Testis (tissue), 2 donors: ENCODE measurements at regions not wholly inside any gene's neighbourhood (a gene's known extent, or its start where the extent isn't known, plus 50 kb on each side); places are given as distances from the start of the nearest gene placed in this dataset.

Experiments
- DNase-seq: peaks from one replicate; pipeline ENCODE4 v3.0.0-alpha.2; 2019
- H3K27ac ChIP-seq, 2 donors: fragments of 200-600 bp; sonication (generic); one replicate each; pipeline ENCODE4 v1.5.1; 2019
- H3K27me3 ChIP-seq: fragments of 200-600 bp; sonication (generic); one replicate; pipeline ENCODE4 v1.5.1; 2019
- H3K36me3 ChIP-seq: fragments of 200-600 bp; sonication (generic); one replicate; pipeline ENCODE4 v1.5.1; 2017; ENCODE audit warnings: low read depth; ENCODE audit errors: missing control alignments
- H3K4me1 ChIP-seq: fragments of 200-600 bp; sonication (generic); one replicate; pipeline ENCODE4 v1.5.1; 2019
- H3K4me3 ChIP-seq, 2 donors: fragments of 200-600 bp; sonication (generic); one replicate each; pipeline ENCODE4 v1.5.1; 2017 to 2019
- H3K9me3 ChIP-seq: fragments of 200-600 bp; sonication (generic); one replicate; pipeline ENCODE4 v1.5.1; 2017
- POLR2A ChIP-seq: fragments of 450-650 bp; IDR thresholded peaks from one replicate; pipeline ENCODE4 v1.6.1; 2017; ENCODE audit warnings: antibody characterized with exemption, mild to moderate bottlenecking, moderate library complexity
- whole genome bisulfite sequencing, 2 donors: methylation state at CpG; one replicate each; pipeline ENCODE4 v1.1.5; 2018; 5-methylcytosine and 5-hydroxymethylcytosine counted together
- intact Hi-C: fragments of 100-400 bp; cut with DNase I; formaldehyde crosslinking; loops from one replicate; pipeline ENCODE4 v1.15.1; 2023; ENCODE audit warnings: low total_unique reads
- TF ChIP-seq, protein P1 (sequence below), 3 experiments: fragments of 450-650 bp in 2 of 3; fragments of 200-600 bp in 1 of 3; sonication (generic) in 1 of 3; IDR thresholded peaks; one replicate each; pipeline ENCODE4 v1.5.1; 2016 to 2019; ENCODE audit warnings: antibody characterized with exemption in 3 of 3, mild to moderate bottlenecking in 2 of 3, moderate library complexity in 1 of 3

DNA sequence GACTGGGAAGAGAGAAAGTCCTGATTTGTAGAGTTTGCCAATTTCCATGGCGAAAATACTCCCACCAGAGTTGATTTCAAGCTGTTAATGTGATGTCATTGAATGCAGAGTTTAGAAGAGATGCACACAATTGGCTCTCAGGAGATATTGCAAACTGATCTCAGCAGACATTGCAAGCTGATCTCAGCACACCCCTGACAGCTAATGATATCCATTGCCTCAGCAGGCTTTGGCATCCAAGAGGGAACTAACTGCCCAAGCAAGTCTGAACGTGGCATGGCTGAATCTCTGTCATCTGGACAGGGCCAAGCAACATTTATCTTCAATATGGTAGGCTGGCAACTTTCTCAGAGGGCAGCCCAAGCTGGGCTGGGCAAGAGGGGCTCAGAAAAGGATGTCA lies 78.4 kb upstream of the CYP1B1 start:
- TF ChIP-seq POLR2A, result no peak
- H3K4me1 ChIP-seq, result peaks cover 18% of the 10 kb centered on the region
- H3K27me3 ChIP-seq, result no peaks in the 10 kb centered on the region
- H3K27ac ChIP-seq, result no peak overlapping the region
- no peaks in the 10 kb centered on the region for H3K9me3 ChIP-seq
- WGBS, 2 donors, result 88% methylated on average over 2 of the region's 2 CpGs
- H3K4me3 ChIP-seq, result no peak overlapping the region
- intact Hi-C loops, result no loop called here
- no peaks in the 10 kb centered on the region for H3K36me3 ChIP-seq
- no peak for DNase-seq

DNA sequence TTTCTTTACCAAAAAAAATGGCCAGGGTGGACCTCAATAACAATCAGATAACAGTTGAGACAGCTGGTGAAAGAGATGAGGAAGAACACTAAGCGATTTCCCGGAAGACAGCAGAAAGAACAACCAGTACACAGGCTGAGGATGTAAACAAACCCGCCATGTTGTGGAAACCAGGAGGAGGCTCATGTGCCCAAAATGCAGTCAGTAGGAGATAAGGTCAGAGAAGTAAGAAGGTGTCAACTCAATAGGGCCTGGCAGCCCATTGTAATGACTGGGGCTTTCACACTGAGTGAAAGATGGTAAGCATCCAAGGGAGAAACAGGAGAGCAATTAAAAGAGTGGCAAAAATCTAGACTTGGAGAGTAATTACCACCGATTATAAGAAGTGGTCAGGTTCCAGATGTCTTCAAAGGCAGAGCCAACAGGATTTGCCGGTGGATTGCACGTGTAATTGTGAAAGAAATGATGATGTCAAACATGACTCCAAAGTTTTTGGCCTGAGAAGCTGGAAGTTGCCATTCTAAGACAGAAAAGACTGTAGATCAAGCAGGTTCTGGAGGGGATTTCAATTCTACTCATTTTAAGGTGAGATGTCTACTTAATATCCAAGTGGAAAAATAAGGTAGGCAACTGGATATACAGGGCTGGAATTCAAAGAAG lies 77.7 kb upstream of the CYP1B1 start:
- no peaks in the 10 kb centered on the region for H3K9me3 ChIP-seq
- H3K4me1 ChIP-seq, result peaks cover 11% of the 10 kb centered on the region
- H3K27ac ChIP-seq, result no peak overlapping the region
- TF ChIP-seq POLR2A, result no peak
- TF ChIP-seq, protein P1, sequence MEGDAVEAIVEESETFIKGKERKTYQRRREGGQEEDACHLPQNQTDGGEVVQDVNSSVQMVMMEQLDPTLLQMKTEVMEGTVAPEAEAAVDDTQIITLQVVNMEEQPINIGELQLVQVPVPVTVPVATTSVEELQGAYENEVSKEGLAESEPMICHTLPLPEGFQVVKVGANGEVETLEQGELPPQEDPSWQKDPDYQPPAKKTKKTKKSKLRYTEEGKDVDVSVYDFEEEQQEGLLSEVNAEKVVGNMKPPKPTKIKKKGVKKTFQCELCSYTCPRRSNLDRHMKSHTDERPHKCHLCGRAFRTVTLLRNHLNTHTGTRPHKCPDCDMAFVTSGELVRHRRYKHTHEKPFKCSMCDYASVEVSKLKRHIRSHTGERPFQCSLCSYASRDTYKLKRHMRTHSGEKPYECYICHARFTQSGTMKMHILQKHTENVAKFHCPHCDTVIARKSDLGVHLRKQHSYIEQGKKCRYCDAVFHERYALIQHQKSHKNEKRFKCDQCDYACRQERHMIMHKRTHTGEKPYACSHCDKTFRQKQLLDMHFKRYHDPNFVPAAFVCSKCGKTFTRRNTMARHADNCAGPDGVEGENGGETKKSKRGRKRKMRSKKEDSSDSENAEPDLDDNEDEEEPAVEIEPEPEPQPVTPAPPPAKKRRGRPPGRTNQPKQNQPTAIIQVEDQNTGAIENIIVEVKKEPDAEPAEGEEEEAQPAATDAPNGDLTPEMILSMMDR (IDR thresholded peaks at IDR 0.05), result no peak
- intact Hi-C loops, result no loop called here
- H3K4me3 ChIP-seq, result no peak overlapping the region
- H3K27me3 ChIP-seq, result no peaks in the 10 kb centered on the region
- DNase-seq, result no peak
- no peaks in the 10 kb centered on the region for H3K36me3 ChIP-seq
- 90 to 92% methylated on average over 6 of the region's 6 CpGs for WGBS, 2 donors

DNA sequence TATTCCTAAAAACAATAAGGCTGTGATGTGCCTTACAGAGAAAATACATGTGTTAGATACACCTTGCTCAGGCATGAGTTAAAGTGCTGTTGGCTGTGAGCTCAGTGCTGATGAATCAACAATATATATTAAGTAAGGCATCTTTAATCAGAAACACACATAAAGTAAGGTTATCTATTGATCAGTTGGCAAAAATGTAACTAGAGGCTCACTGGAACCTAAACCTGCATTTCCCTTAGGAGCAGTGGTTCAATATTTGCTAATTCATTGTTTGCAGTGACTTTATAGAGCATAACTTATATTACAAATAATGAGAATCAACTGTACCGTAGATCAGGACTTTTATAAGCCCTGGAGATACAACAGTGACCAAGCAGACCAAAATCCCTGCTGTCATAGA lies 77.0 kb upstream of the CYP1B1 start:
- intact Hi-C loops, result no loop called here
- Histone ChIP-seq H3K27ac (no peak overlapping the region), H3K9me3 (no peaks in the 10 kb centered on the region), H3K4me3 (no peak overlapping the region), H3K27me3 (no peaks in the 10 kb centered on the region), H3K36me3 (no peaks in the 10 kb centered on the region), H3K4me1 (peaks cover 4% of the 10 kb centered on the region)
- TF ChIP-seq POLR2A, result no peak
- TF ChIP-seq, protein P1 (IDR thresholded peaks at IDR 0.05), result no peak
- DNase-seq, result no peak
- 90 to 100% methylated on average over 1 of the region's 1 CpG for WGBS, 2 donors

DNA sequence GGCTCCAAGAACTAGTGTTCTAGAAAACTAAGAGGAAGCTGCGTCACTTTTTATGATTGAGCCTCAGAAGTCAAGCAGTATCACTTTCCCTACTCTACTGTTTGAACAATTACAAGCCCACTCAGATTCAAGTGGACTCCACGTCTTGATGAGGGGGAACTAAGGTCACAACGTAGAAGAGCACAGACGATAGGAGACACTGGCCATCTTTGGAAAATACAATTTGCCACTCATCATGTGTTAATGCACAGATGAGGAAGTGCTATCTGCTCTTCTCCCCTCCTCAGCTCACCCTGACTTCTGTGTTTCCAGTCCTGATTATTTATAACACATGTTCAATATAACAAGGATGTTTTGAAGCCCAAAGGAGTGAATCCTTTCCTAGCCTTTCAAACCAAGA lies 76.1 kb upstream of the CYP1B1 start:
- Histone ChIP-seq H3K27ac (no peak overlapping the region), H3K4me3 (no peak overlapping the region), H3K9me3 (no peaks in the 10 kb centered on the region), H3K36me3 (no peaks in the 10 kb centered on the region), H3K27me3 (no peaks in the 10 kb centered on the region), H3K4me1 (peaks cover 8% of the 10 kb centered on the region)
- DNase-seq, result no peak
- WGBS, 2 donors, result 82 to 86% methylated on average over 4 of the region's 4 CpGs
- intact Hi-C loops, result no loop called here
- TF ChIP-seq, protein P1 (IDR thresholded peaks at IDR 0.05), result no peak
- TF ChIP-seq POLR2A, result no peak

DNA sequence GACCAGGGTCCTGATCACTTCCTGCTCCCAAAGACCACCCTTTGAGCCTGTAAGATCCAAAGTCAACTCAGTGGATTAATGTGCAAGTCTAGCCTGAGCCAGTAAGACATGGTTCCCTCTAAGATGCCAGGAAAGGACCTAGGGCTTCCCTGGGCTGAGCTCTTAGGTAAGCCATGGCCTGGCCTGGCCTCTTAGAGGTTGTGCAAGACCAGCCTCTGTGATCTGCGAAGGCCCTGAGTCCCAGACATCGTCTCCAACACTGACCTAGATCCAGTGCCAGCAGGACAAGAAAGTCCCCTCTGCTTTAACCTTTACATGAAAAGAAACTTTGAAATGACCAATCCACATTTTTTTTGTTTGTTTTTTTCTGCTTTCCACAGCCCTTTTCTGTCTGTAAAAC lies 73.6 kb upstream of the CYP1B1 start:
- no peaks in the 10 kb centered on the region for H3K27me3 ChIP-seq
- peaks cover 24% of the 10 kb centered on the region for H3K4me1 ChIP-seq
- no peak overlapping the region for H3K27ac ChIP-seq
- no peak for DNase-seq
- no peak for TF ChIP-seq POLR2A
- TF ChIP-seq, protein P1 (IDR thresholded peaks at IDR 0.05), result no peak
- H3K9me3 ChIP-seq, result no peaks in the 10 kb centered on the region
- H3K36me3 ChIP-seq, result no peaks in the 10 kb centered on the region
- 60 to 63% methylated on average over 2 of the region's 2 CpGs for WGBS, 2 donors
- intact Hi-C loops, result no loop called here
- no peak overlapping the region for H3K4me3 ChIP-seq
